Choroid plexus epithelial cell (primary cell): ENCODE measurements at regions not wholly inside any gene's neighbourhood (a gene's known extent, or its start where the extent isn't known, plus 50 kb on each side); places are given as distances from the start of the nearest gene placed in this dataset.

Experiments
- DNase-seq: peaks from one replicate; pipeline ENCODE4 v3.0.0-alpha.2; 2010; ENCODE audit warnings: low read depth
- H3K4me3 ChIP-seq: 2 replicates; pipeline ENCODE4 v1.5.1; 2011; ENCODE audit warnings: low read depth, mild to moderate bottlenecking, control low read depth, low read length, moderate library complexity
- CTCF ChIP-seq: conservative IDR thresholded peaks from 2 replicates; pipeline ENCODE4 v1.5.1; 2011; ENCODE audit warnings: low read depth, mild to moderate bottlenecking, control low read depth, inconsistent platforms, low read length, moderate library complexity

- no peak for DNase-seq
- no peak for TF ChIP-seq CTCF
- H3K4me3 ChIP-seq: no peak overlapping the region
Measured at GRCh38 chrY:19042984-19043442, 269.5 kb upstream of the HSFY2 start.

DNA sequence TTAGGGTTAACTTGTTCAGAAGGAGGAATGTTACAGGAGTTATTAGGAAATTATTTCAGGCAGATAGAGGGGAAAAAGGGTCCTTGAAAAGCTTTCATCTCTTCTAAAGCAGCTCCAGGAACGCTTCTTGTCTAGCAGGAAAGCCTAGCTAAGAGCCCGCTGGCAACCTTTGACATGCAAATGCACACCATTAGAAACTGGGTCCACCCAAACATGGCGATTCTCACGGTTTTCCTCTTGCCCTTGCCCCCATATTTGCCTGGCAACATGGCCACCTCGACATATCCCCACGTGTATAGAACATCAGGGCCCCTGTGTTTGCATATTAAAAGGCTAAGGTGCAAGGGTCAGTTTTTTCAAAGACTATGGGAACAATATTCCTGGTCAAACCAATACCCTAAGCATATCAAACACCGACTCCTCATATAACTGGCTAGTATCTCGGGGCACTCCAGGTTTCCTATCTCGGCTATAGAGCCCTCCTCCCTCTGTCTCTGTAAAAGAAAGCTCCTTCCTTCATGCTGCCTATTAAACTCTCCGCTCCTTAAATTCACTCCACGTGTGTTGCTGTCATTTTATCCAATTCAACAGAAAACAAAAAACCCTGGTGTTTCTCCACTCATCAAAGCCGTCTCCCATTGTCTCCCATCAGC, 268.9 kb upstream of the HSFY2 start:
- no peak for TF ChIP-seq CTCF
- no peak for DNase-seq
- no peak overlapping the region for H3K4me3 ChIP-seq

- no peak overlapping the region for H3K4me3 ChIP-seq
- no peak for TF ChIP-seq CTCF
- no peak for DNase-seq
Measured at GRCh38 chrY:19026631-19027030, 253.1 kb upstream of the HSFY2 start.

GRCh38 chrY:19023934-19024333, 250.4 kb upstream of the HSFY2 start:
- no peak for TF ChIP-seq CTCF
- DNase-seq: peak; percentile 24

DNA sequence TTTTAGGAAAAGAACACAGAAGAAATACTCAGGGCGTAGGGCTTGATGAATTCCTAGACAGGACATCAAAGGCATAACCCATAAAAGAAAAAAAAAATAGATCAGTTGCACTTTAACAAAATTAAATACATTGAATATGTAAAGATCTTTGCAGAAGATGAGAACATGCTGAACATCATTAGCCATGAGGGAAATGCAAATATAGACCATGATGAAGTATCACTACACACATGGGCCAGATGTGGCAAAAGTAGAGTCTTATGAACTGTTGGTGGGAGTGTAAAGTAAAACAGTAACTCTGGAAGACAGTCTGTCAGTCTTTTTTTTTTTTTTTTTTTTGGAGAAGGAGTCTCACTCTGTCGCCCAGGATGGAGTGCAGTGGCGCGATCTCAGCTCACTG, 246.7 kb upstream of the HSFY2 start:
- DNase-seq: no peak
- no peak overlapping the region for H3K4me3 ChIP-seq
- no peak for TF ChIP-seq CTCF

More at GRCh38 chrY:19023934-19024333, 250.4 kb upstream of the HSFY2 start:
- no peak overlapping the region for H3K4me3 ChIP-seq

DNA sequence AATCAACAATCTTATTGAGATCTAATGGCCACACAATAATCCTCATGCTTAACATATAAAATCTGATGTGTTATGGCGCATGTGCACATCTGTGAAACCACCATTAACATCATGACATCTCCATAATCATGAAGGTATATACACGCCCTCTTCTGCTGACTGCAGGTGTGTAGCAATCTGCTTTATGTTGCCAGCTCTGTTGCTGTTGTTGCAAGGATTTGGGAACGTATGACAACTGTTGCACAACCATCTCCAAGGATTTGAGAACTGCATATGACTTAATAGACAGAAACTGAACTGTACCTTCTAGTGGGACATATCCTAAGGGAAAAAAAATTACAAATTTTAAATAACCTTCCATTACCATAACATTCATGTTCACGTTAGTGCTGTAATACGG, 243.5 kb upstream of the HSFY2 start:
- no peak for TF ChIP-seq CTCF
- no peak overlapping the region for H3K4me3 ChIP-seq
- DNase-seq: no peak

GRCh38 chrY:19015854-19016253, 242.3 kb upstream of the HSFY2 start:
- TF ChIP-seq CTCF: peak; percentile 11
- peak; percentile 16 for DNase-seq
- no peak overlapping the region for H3K4me3 ChIP-seq
